ENCODE measurements at regions not wholly inside any gene's neighbourhood (a gene's known extent, or its start where the extent isn't known, plus 50 kb on each side); places are given as distances from the start of the nearest gene placed in this dataset.

DNA sequence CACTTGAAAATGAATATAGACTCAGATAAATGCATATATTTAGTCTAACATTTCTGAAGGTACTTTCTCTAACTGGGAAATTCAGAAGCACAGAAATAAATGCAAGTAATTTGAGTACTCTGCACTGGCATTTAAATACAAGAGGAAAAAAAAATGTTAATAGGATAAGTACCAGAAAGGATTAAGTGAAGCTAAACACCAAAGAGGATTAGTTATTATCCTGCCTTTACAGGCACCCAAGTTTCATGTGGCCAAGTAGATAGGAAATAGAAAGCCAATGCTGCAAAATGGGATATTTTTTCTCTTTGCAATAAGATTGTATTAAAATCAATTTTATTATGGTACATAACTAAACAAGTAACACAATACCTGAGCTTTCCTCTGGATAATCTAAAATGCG is 762.5 kb downstream of the PCDH7 start:
- TF ChIP-seq EZH2phosphoT487 (IDR thresholded peaks at IDR 0.05; ENCODE audit: insufficient read depth, low read depth) (no peak), EZH2 (IDR thresholded peaks at IDR 0.05; ENCODE audit: insufficient read depth, poor library complexity, severe bottlenecking) (no peak)
